ENCODE measurements at regions not wholly inside any gene's neighbourhood (a gene's known extent, or its start where the extent isn't known, plus 50 kb on each side); places are given as distances from the start of the nearest gene placed in this dataset.

- FAIRE-seq = no peak
Measured at GRCh38 chr5:120361941-120362340, 102.2 kb upstream of the PRR16 start.

- FAIRE-seq = no peak
Measured at GRCh38 chr5:120362426-120362825, 101.7 kb upstream of the PRR16 start.

- FAIRE-seq = no peak
Measured at GRCh38 chr5:120365656-120366446, 98.2 kb upstream of the PRR16 start.

GRCh38 chr5:120367896-120368634 lies 96.0 kb upstream of the PRR16 start:
- FAIRE-seq = no peak

- FAIRE-seq = no peak
Measured at GRCh38 chr5:120368923-120369715, 95.0 kb upstream of the PRR16 start.

- no peak for FAIRE-seq
Measured at GRCh38 chr5:120372899-120373298, 91.2 kb upstream of the PRR16 start.

GRCh38 chr5:120375248-120375647 lies 88.9 kb upstream of the PRR16 start:
- FAIRE-seq = no peak

GRCh38 chr5:120380644-120381043 lies 83.5 kb upstream of the PRR16 start:
- FAIRE-seq = no peak

- FAIRE-seq = no peak
Measured at GRCh38 chr5:120382833-120383232, 81.3 kb upstream of the PRR16 start.

GRCh38 chr5:120386981-120387380 lies 77.1 kb upstream of the PRR16 start:
- no peak for FAIRE-seq

- FAIRE-seq = no peak
Measured at GRCh38 chr5:120388016-120388781, 75.9 kb upstream of the PRR16 start.

GRCh38 chr5:120394259-120394658 lies 69.8 kb upstream of the PRR16 start:
- no peak for FAIRE-seq

GRCh38 chr5:120396186-120396585 lies 67.9 kb upstream of the PRR16 start:
- FAIRE-seq = no peak

- no peak for FAIRE-seq
Measured at GRCh38 chr5:120400356-120400755, 63.7 kb upstream of the PRR16 start.

GRCh38 chr5:120402606-120403005 lies 61.5 kb upstream of the PRR16 start:
- FAIRE-seq = no peak

- no peak for FAIRE-seq
Measured at GRCh38 chr5:120405286-120405864, 58.7 kb upstream of the PRR16 start.

GRCh38 chr5:120405923-120406322 lies 58.2 kb upstream of the PRR16 start:
- no peak for FAIRE-seq

- no peak for FAIRE-seq
Measured at GRCh38 chr5:120413686-120414085, 50.4 kb upstream of the PRR16 start.
